GM23338 (cell line): ENCODE measurements at regions not wholly inside any gene's neighbourhood (a gene's known extent, or its start where the extent isn't known, plus 50 kb on each side); places are given as distances from the start of the nearest gene placed in this dataset.

Experiments
- ATAC-seq: fragments of 200-7000 bp; cut with Tn5 transposase; 3 replicates; pipeline ENCODE4 v1.9.1; 2020
- DNase-seq: peaks from one replicate; pipeline ENCODE4 v3.0.0-alpha.2; 2015; ENCODE audit warnings: low spot score
- H2AFZ ChIP-seq: fragments of 200-600 bp; sonication (generic); 2 replicates; pipeline ENCODE4 v1.8.0; 2016; ENCODE audit warnings: antibody characterized with exemption, mild to moderate bottlenecking, moderate library complexity
- H3F3A ChIP-seq: fragments of 200-600 bp; sonication (generic); replicated peaks from 2 replicates; pipeline ENCODE4 v1.8.0; 2017; ENCODE audit warnings: antibody characterized with exemption, mixed run types, low read depth
- H3K27ac ChIP-seq: fragments of 200-600 bp; sonication (generic); 2 replicates; pipeline ENCODE4 v1.6.1; 2016; ENCODE audit warnings: low read depth
- H3K27me3 ChIP-seq: fragments of 200-600 bp; sonication (generic); 2 replicates; pipeline ENCODE4 v1.8.0; 2016; ENCODE audit warnings: mild to moderate bottlenecking, mixed run types, moderate library complexity; ENCODE audit not compliant: insufficient read depth
- H3K36me3 ChIP-seq: fragments of 200-600 bp; sonication (generic); 2 replicates; pipeline ENCODE4 v1.8.0; 2016; ENCODE audit warnings: mild to moderate bottlenecking; ENCODE audit not compliant: insufficient read depth
- H3K4me1 ChIP-seq: fragments of 200-600 bp; sonication (generic); 2 replicates; pipeline ENCODE4 v1.8.0; 2016; ENCODE audit warnings: mild to moderate bottlenecking, moderate library complexity; ENCODE audit not compliant: insufficient read depth
- H3K4me2 ChIP-seq: fragments of 200-600 bp; sonication (generic); 2 replicates; pipeline ENCODE4 v1.7.1; 2017; ENCODE audit warnings: mixed run types
- H3K4me3 ChIP-seq: fragments of 200-600 bp; sonication (generic); 2 replicates; pipeline ENCODE4 v1.6.1; 2016; ENCODE audit warnings: mixed run types
- H3K79me2 ChIP-seq: fragments of 200-600 bp; sonication (generic); replicated peaks from 2 replicates; pipeline ENCODE4 v1.8.0; 2017; ENCODE audit warnings: mild to moderate bottlenecking; ENCODE audit not compliant: insufficient read depth
- H3K9me2 ChIP-seq: fragments of 200-600 bp; sonication (generic); 2 replicates; pipeline ENCODE4 v1.8.0; 2017; ENCODE audit not compliant: insufficient read depth
- H4K20me1 ChIP-seq: fragments of 200-600 bp; sonication (generic); replicated peaks from 2 replicates; pipeline ENCODE4 v1.8.0; 2017; ENCODE audit warnings: mild to moderate bottlenecking; ENCODE audit not compliant: insufficient read depth
- H3K27ac Mint-ChIP-seq: 2 replicates; pipeline ENCODE4 v1.8.0; 2020; ENCODE audit warnings: inconsistent platforms, mild to moderate bottlenecking, moderate library complexity, mixed read lengths
- H3K27me3 Mint-ChIP-seq: 3 replicates; pipeline ENCODE4 v1.8.0; 2022; ENCODE audit warnings: low read depth, mild to moderate bottlenecking, moderate library complexity, mixed read lengths, inconsistent platforms; ENCODE audit not compliant: insufficient read depth, poor library complexity
- H3K36me3 Mint-ChIP-seq: 3 replicates; pipeline ENCODE4 v1.8.0; 2021; ENCODE audit warnings: low read depth, mild to moderate bottlenecking, inconsistent platforms, moderate library complexity, mixed read lengths
- H3K4me1 Mint-ChIP-seq: 3 replicates; pipeline ENCODE4 v1.8.0; 2020; ENCODE audit warnings: mild to moderate bottlenecking, inconsistent platforms, mixed read lengths
- H3K4me3 Mint-ChIP-seq: 3 replicates; pipeline ENCODE4 v1.8.0; 2021; ENCODE audit warnings: moderate library complexity, mild to moderate bottlenecking, inconsistent platforms, mixed read lengths
- H3K9me3 Mint-ChIP-seq: 3 replicates; pipeline ENCODE4 v1.8.0; 2020; ENCODE audit warnings: moderate library complexity, mild to moderate bottlenecking, inconsistent platforms, mixed read lengths
- CREB1 ChIP-seq: fragments of 250-450 bp; sonication (Bioruptor Pico); IDR thresholded peaks from 2 replicates; pipeline ENCODE4 v1.5.0; 2020; ENCODE audit warnings: low read depth, mild to moderate bottlenecking, moderate library complexity
- CTCF ChIP-seq, 2 experiments: fragments of 200-600 bp in 1 of 2; sonication (generic) in 1 of 2; conservative IDR thresholded peaks; 2 replicates each; pipeline versions ENCODE4 v1.5.1 to v1.6.1; 2016 to 2017; ENCODE audit warnings: antibody characterized with exemption in 2 of 2, low read depth in 2 of 2, mild to moderate bottlenecking in 2 of 2, moderate library complexity in 1 of 2
- ETS1 ChIP-seq: IDR thresholded peaks from 2 replicates; pipeline ENCODE4 v1.6.1; 2016; ENCODE audit warnings: antibody characterized with exemption
- EZH2 ChIP-seq: fragments of 200-600 bp; sonication (generic); IDR thresholded peaks from one replicate; pipeline ENCODE4 v1.8.0; 2017; ENCODE audit warnings: antibody characterized with exemption, mild to moderate bottlenecking, low read depth; ENCODE audit not compliant: unreplicated experiment
- EZH2phosphoT487 ChIP-seq: fragments of 200-600 bp; sonication (generic); IDR thresholded peaks from one replicate; pipeline ENCODE4 v1.8.1; 2018; ENCODE audit warnings: antibody characterized with exemption; ENCODE audit not compliant: unreplicated experiment
- JUNB ChIP-seq: IDR thresholded peaks from one replicate; pipeline ENCODE4 v1.6.1; 2016; ENCODE audit warnings: antibody characterized with exemption; ENCODE audit not compliant: unreplicated experiment
- NANOG ChIP-seq: IDR thresholded peaks from 2 replicates; pipeline ENCODE4 v1.6.1; 2016; ENCODE audit warnings: antibody characterized with exemption, borderline replicate concordance
- POLR2AphosphoS5 ChIP-seq: IDR thresholded peaks from 2 replicates; pipeline ENCODE4 v1.6.1; 2016; ENCODE audit warnings: antibody characterized with exemption, low read depth
- STAT1 ChIP-seq: IDR thresholded peaks from one replicate; pipeline ENCODE4 v1.6.1; 2016; ENCODE audit warnings: antibody characterized with exemption; ENCODE audit not compliant: unreplicated experiment
- ZNF114 ChIP-seq: fragments of 250-450 bp; sonication (Bioruptor Pico); IDR thresholded peaks from 2 replicates; pipeline ENCODE4 v1.5.0; 2020; ENCODE audit warnings: mild to moderate bottlenecking, moderate library complexity
- ZNF331 ChIP-seq: fragments of 250-450 bp; sonication (Bioruptor Pico); IDR thresholded peaks from 2 replicates; pipeline ENCODE4 v1.5.0; 2020; ENCODE audit warnings: low read depth, mild to moderate bottlenecking, moderate library complexity
- TF ChIP-seq, protein P1 (sequence below): IDR thresholded peaks from one replicate; pipeline ENCODE4 v1.6.1; 2018; ENCODE audit warnings: antibody characterized with exemption; ENCODE audit not compliant: unreplicated experiment
- TF ChIP-seq, protein P2 (sequence below): fragments of 250-450 bp; sonication (Bioruptor Pico); IDR thresholded peaks from 2 replicates; pipeline ENCODE4 v1.5.0; 2020; ENCODE audit warnings: mild to moderate bottlenecking, moderate library complexity

DNA sequence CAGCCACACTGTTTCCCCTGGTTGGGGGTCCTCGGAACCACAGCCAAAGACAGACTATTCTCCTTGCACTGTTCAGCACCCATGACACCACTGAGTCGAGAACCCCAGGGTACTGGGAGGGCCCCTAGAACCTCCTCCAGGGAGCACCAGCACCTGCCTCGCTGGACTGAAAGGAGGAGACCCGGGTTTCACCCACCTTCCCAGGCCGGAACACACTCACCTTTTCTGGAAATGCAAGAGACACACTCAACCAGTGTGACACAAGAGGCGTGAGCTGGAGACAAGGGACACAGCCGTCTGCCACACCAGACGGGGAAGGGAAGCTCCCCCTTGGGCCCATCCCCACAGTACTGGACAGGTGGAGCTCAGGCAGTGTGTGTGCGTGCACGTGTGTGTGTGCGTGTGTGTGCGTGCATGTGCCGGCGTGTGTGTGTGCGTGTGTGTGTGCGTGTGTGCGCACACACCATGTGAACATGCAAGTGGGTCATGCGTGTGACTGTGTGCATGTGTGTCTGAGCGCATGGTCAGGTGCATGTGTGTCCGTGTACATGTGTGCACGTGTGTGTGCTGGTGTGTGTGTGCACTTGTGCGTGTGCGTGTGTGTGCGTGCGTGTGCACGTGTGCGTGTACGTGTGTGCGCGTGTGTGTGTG is 128.8 kb upstream of the NKX1-1 start:
- Histone ChIP-seq H3K27ac (no peak overlapping the region), H4K20me1 (no peaks in the 10 kb centered on the region), H3F3A (no peaks in the 10 kb centered on the region), H3K36me3 (no peaks in the 10 kb centered on the region), H3K4me3 (no peak overlapping the region), H3K4me1 (no peaks in the 10 kb centered on the region), H2AFZ (no peak overlapping the region), H3K4me2 (no peak overlapping the region), H3K79me2 (no peaks in the 10 kb centered on the region), H3K27me3 (no peaks in the 10 kb centered on the region), H3K9me2 (no peaks in the 10 kb centered on the region)
- DNase-seq (no peak), ATAC-seq (no peak)
- Mint-ChIP-seq H3K9me3 (no peaks in the 10 kb centered on the region), H3K36me3 (no peaks in the 10 kb centered on the region), H3K4me1 (no peaks in the 10 kb centered on the region), H3K4me3 (no peak overlapping the region), H3K27me3 (peaks cover 7% of the 10 kb centered on the region), H3K27ac (no peak overlapping the region)
- TF ChIP-seq JUNB (no peak), CREB1 (CRISPR knock-in tag) (no peak), ETS1 (no peak), ZNF331 (CRISPR knock-in tag) (no peak), EZH2phosphoT487 (no peak), EZH2 (no peak), STAT1 (no peak), NANOG (no peak), POLR2AphosphoS5 (no peak), CTCF (conservative IDR thresholded peaks at IDR 0.05; ENCODE audit: low read depth in 2 of 2) (no peak), ZNF114 (CRISPR knock-in tag) (no peak)
- TF ChIP-seq, protein P1, sequence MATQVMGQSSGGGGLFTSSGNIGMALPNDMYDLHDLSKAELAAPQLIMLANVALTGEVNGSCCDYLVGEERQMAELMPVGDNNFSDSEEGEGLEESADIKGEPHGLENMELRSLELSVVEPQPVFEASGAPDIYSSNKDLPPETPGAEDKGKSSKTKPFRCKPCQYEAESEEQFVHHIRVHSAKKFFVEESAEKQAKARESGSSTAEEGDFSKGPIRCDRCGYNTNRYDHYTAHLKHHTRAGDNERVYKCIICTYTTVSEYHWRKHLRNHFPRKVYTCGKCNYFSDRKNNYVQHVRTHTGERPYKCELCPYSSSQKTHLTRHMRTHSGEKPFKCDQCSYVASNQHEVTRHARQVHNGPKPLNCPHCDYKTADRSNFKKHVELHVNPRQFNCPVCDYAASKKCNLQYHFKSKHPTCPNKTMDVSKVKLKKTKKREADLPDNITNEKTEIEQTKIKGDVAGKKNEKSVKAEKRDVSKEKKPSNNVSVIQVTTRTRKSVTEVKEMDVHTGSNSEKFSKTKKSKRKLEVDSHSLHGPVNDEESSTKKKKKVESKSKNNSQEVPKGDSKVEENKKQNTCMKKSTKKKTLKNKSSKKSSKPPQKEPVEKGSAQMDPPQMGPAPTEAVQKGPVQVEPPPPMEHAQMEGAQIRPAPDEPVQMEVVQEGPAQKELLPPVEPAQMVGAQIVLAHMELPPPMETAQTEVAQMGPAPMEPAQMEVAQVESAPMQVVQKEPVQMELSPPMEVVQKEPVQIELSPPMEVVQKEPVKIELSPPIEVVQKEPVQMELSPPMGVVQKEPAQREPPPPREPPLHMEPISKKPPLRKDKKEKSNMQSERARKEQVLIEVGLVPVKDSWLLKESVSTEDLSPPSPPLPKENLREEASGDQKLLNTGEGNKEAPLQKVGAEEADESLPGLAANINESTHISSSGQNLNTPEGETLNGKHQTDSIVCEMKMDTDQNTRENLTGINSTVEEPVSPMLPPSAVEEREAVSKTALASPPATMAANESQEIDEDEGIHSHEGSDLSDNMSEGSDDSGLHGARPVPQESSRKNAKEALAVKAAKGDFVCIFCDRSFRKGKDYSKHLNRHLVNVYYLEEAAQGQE: no peak
- TF ChIP-seq, protein P2, sequence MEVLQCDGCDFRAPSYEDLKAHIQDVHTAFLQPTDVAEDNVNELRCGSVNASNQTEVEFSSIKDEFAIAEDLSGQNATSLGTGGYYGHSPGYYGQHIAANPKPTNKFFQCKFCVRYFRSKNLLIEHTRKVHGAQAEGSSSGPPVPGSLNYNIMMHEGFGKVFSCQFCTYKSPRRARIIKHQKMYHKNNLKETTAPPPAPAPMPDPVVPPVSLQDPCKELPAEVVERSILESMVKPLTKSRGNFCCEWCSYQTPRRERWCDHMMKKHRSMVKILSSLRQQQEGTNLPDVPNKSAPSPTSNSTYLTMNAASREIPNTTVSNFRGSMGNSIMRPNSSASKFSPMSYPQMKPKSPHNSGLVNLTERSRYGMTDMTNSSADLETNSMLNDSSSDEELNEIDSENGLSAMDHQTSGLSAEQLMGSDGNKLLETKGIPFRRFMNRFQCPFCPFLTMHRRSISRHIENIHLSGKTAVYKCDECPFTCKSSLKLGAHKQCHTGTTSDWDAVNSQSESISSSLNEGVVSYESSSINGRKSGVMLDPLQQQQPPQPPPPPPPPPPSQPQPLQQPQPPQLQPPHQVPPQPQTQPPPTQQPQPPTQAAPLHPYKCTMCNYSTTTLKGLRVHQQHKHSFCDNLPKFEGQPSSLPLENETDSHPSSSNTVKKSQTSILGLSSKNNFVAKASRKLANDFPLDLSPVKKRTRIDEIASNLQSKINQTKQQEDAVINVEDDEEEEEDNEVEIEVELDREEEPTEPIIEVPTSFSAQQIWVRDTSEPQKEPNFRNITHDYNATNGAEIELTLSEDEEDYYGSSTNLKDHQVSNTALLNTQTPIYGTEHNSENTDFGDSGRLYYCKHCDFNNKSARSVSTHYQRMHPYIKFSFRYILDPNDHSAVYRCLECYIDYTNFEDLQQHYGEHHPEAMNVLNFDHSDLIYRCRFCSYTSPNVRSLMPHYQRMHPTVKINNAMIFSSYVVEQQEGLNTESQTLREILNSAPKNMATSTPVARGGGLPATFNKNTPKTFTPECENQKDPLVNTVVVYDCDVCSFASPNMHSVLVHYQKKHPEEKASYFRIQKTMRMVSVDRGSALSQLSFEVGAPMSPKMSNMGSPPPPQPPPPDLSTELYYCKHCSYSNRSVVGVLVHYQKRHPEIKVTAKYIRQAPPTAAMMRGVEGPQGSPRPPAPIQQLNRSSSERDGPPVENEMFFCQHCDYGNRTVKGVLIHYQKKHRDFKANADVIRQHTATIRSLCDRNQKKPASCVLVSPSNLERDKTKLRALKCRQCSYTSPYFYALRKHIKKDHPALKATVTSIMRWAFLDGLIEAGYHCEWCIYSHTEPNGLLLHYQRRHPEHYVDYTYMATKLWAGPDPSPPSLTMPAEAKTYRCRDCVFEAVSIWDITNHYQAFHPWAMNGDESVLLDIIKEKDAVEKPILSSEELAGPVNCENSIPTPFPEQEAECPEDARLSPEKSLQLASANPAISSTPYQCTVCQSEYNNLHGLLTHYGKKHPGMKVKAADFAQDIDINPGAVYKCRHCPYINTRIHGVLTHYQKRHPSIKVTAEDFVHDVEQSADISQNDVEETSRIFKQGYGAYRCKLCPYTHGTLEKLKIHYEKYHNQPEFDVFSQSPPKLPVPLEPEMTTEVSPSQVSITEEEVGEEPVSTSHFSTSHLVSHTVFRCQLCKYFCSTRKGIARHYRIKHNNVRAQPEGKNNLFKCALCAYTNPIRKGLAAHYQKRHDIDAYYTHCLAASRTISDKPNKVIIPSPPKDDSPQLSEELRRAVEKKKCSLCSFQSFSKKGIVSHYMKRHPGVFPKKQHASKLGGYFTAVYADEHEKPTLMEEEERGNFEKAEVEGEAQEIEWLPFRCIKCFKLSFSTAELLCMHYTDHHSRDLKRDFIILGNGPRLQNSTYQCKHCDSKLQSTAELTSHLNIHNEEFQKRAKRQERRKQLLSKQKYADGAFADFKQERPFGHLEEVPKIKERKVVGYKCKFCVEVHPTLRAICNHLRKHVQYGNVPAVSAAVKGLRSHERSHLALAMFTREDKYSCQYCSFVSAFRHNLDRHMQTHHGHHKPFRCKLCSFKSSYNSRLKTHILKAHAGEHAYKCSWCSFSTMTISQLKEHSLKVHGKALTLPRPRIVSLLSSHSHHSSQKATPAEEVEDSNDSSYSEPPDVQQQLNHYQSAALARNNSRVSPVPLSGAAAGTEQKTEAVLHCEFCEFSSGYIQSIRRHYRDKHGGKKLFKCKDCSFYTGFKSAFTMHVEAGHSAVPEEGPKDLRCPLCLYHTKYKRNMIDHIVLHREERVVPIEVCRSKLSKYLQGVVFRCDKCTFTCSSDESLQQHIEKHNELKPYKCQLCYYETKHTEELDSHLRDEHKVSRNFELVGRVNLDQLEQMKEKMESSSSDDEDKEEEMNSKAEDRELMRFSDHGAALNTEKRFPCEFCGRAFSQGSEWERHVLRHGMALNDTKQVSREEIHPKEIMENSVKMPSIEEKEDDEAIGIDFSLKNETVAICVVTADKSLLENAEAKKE (CRISPR knock-in tag): no peak
